Loucy (cell line): ENCODE measurements at regions not wholly inside any gene's neighbourhood (a gene's known extent, or its start where the extent isn't known, plus 50 kb on each side); places are given as distances from the start of the nearest gene placed in this dataset.

Experiments used
- H2AFZ ChIP-seq: fragments of 200-600 bp; sonication (generic); 2 replicates; pipeline ENCODE4 v1.6.0; 2016; ENCODE audit warnings: antibody characterized with exemption, mild to moderate bottlenecking, low read length, moderate library complexity
- H3F3A ChIP-seq: fragments of 200-600 bp; 2 replicates; pipeline ENCODE4 v1.6.0; 2016; ENCODE audit warnings: antibody characterized with exemption, low read depth, mild to moderate bottlenecking
- H3K27me3 ChIP-seq: fragments of 200-600 bp; sonication (generic); 2 replicates; pipeline ENCODE4 v1.6.1; 2014; ENCODE audit warnings: low read length, mild to moderate bottlenecking; ENCODE audit not compliant: insufficient read depth, poor library complexity, severe bottlenecking
- H3K36me3 ChIP-seq: fragments of 200-600 bp; sonication (generic); 2 replicates; pipeline ENCODE4 v1.6.1; 2016; ENCODE audit warnings: low read length; ENCODE audit not compliant: insufficient read depth
- H3K4me1 ChIP-seq: fragments of 200-600 bp; sonication (generic); 2 replicates; pipeline ENCODE4 v1.5.1; 2014; ENCODE audit warnings: low read length, mild to moderate bottlenecking; ENCODE audit not compliant: insufficient read depth, poor library complexity, severe bottlenecking
- H3K4me2 ChIP-seq: fragments of 200-600 bp; sonication (generic); 2 replicates; pipeline ENCODE4 v1.6.0; 2014; ENCODE audit warnings: antibody characterized with exemption, low read length, low read depth, mild to moderate bottlenecking; ENCODE audit not compliant: poor library complexity, severe bottlenecking
- H3K4me3 ChIP-seq: fragments of 200-600 bp; sonication (generic); 2 replicates; pipeline ENCODE4 v1.5.1; 2014; ENCODE audit warnings: low read length, mild to moderate bottlenecking, mixed read lengths; ENCODE audit not compliant: poor library complexity, severe bottlenecking
- H3K79me2 ChIP-seq: fragments of 200-600 bp; sonication (generic); 2 replicates; pipeline ENCODE4 v1.6.1; 2014; ENCODE audit warnings: low read length; ENCODE audit not compliant: insufficient read depth
- H3K9ac ChIP-seq: fragments of 200-600 bp; sonication (generic); 2 replicates; pipeline ENCODE4 v1.6.0; 2014; ENCODE audit warnings: mild to moderate bottlenecking, low read depth, low read length, moderate library complexity; ENCODE audit not compliant: poor library complexity, severe bottlenecking
- H3K9me2 ChIP-seq: fragments of 200-600 bp; sonication (generic); replicated peaks from 2 replicates; pipeline ENCODE4 v1.6.1; 2016; ENCODE audit warnings: low read depth, low read length, mixed read lengths
- H3K9me3 ChIP-seq: fragments of 200-600 bp; sonication (generic); 2 replicates; pipeline ENCODE4 v1.6.1; 2014; ENCODE audit warnings: mild to moderate bottlenecking, antibody characterized with exemption, low read length, low read depth; ENCODE audit not compliant: insufficient read depth
- H4K20me1 ChIP-seq: fragments of 200-600 bp; sonication (generic); 2 replicates; pipeline ENCODE4 v1.6.0; 2014; ENCODE audit warnings: antibody characterized with exemption, low read length, mild to moderate bottlenecking; ENCODE audit not compliant: insufficient read depth, poor library complexity, severe bottlenecking
- CTCF ChIP-seq: fragments of 200-600 bp; sonication (generic); conservative IDR thresholded peaks from 2 replicates; pipeline ENCODE4 v1.5.1; 2014; ENCODE audit warnings: mild to moderate bottlenecking, antibody characterized with exemption, low read length
- EZH2phosphoT487 ChIP-seq: fragments of 200-600 bp; IDR thresholded peaks from 2 replicates; pipeline ENCODE4 v1.6.1; 2018; ENCODE audit warnings: antibody characterized with exemption, mild to moderate bottlenecking, moderate library complexity, borderline replicate concordance

GRCh38 chr18:66342577-66342976 is 261.3 kb downstream of the CDH19 start:
- TF ChIP-seq EZH2phosphoT487, result no peak

GRCh38 chr18:66334534-66334933 is 269.4 kb downstream of the CDH19 start:
- Histone ChIP-seq H3K9me3 (no peaks in the 10 kb centered on the region), H3K4me1 (no peaks in the 10 kb centered on the region), H3K4me2 (no peak overlapping the region), H4K20me1 (no peaks in the 10 kb centered on the region), H3K4me3 (no peak overlapping the region), H3F3A (no peaks in the 10 kb centered on the region), H3K79me2 (no peaks in the 10 kb centered on the region), H3K9me2 (no peaks in the 10 kb centered on the region), H3K36me3 (no peaks in the 10 kb centered on the region), H3K9ac (no peak overlapping the region), H2AFZ (no peak overlapping the region), H3K27me3 (no peaks in the 10 kb centered on the region)
- no peak for TF ChIP-seq CTCF
- TF ChIP-seq EZH2phosphoT487, result no peak

More at GRCh38 chr18:66342577-66342976, 261.3 kb downstream of the CDH19 start:
- H3K27me3 ChIP-seq, result no peaks in the 10 kb centered on the region
- no peak overlapping the region for H3K4me3 ChIP-seq
- no peaks in the 10 kb centered on the region for H3K9me2 ChIP-seq
- H3K4me2 ChIP-seq, result no peak overlapping the region
- no peak overlapping the region for H2AFZ ChIP-seq
- H4K20me1 ChIP-seq, result no peaks in the 10 kb centered on the region
- H3F3A ChIP-seq, result no peaks in the 10 kb centered on the region
- no peaks in the 10 kb centered on the region for H3K4me1 ChIP-seq
- H3K36me3 ChIP-seq, result no peaks in the 10 kb centered on the region
- H3K9me3 ChIP-seq, result no peaks in the 10 kb centered on the region
- no peaks in the 10 kb centered on the region for H3K79me2 ChIP-seq
- no peak overlapping the region for H3K9ac ChIP-seq

- Histone ChIP-seq H3K36me3 (no peaks in the 10 kb centered on the region), H3K9me2 (no peaks in the 10 kb centered on the region), H3K4me2 (no peak overlapping the region), H3K4me1 (no peaks in the 10 kb centered on the region), H3K4me3 (no peak overlapping the region), H3K27me3 (no peaks in the 10 kb centered on the region), H3K9me3 (no peaks in the 10 kb centered on the region), H3K9ac (no peak overlapping the region), H3K79me2 (no peaks in the 10 kb centered on the region), H2AFZ (no peak overlapping the region), H3F3A (no peaks in the 10 kb centered on the region), H4K20me1 (no peaks in the 10 kb centered on the region)
- TF ChIP-seq CTCF, result no peak
- no peak for TF ChIP-seq EZH2phosphoT487
Observed at GRCh38 chr18:66329716-66330115, 274.2 kb downstream of the CDH19 start.

GRCh38 chr18:66328296-66328878 is 275.5 kb downstream of the CDH19 start:
- Histone ChIP-seq H3F3A (no peaks in the 10 kb centered on the region), H3K36me3 (no peaks in the 10 kb centered on the region), H3K79me2 (no peaks in the 10 kb centered on the region), H2AFZ (no peak overlapping the region), H3K4me1 (no peaks in the 10 kb centered on the region), H3K4me3 (no peak overlapping the region), H3K4me2 (no peak overlapping the region), H3K9me3 (no peaks in the 10 kb centered on the region), H3K9me2 (no peaks in the 10 kb centered on the region), H3K27me3 (no peaks in the 10 kb centered on the region), H3K9ac (no peak overlapping the region), H4K20me1 (no peaks in the 10 kb centered on the region)
- TF ChIP-seq CTCF, result no peak
- no peak for TF ChIP-seq EZH2phosphoT487
